ENCODE measurements at regions not wholly inside any gene's neighbourhood (a gene's known extent, or its start where the extent isn't known, plus 50 kb on each side); places are given as distances from the start of the nearest gene placed in this dataset.

GRCh38 chr3:30435861-30436331 lies 170.5 kb upstream of the TGFBR2 start:
- no peak overlapping the region for H3K4me3 Mint-ChIP-seq
- peaks cover 4% of the 10 kb centered on the region; the same call in 1 of the 2 replicates for H3K9me3 Mint-ChIP-seq
- ATAC-seq (no peak), DNase-seq (ENCODE audit: low spot score) (no peak)
- CTCF ChIA-PET: no interaction called here
- H3K36me3 Mint-ChIP-seq: no peaks in the 10 kb centered on the region
- no peaks in the 10 kb centered on the region for H3K27me3 Mint-ChIP-seq (ENCODE audit: low read depth)
- peaks cover 37% of the 10 kb centered on the region for H3K4me1 Mint-ChIP-seq
- H3K27ac Mint-ChIP-seq: no peak overlapping the region
- POLR2A ChIA-PET: no interaction called here
- TF ChIP-seq ATF6 (CRISPR knock-in tag; IDR thresholded peaks at IDR 0.05): no peak
- TF ChIP-seq MLX (CRISPR knock-in tag; IDR thresholded peaks at IDR 0.05): no peak
- no peak for TF ChIP-seq USF2 (CRISPR knock-in tag; IDR thresholded peaks at IDR 0.05)
- no peak for TF ChIP-seq ARID4B (CRISPR knock-in tag; IDR thresholded peaks at IDR 0.05; ENCODE audit: borderline replicate concordance)
- TF ChIP-seq ZNF281 (CRISPR knock-in tag; IDR thresholded peaks at IDR 0.05): no peak
- TF ChIP-seq TEAD1 (CRISPR knock-in tag; IDR thresholded peaks at IDR 0.05): no peak
- no peak for TF ChIP-seq SOX15 (CRISPR knock-in tag; IDR thresholded peaks at IDR 0.05)
- TF ChIP-seq FOXP4 (CRISPR knock-in tag; IDR thresholded peaks at IDR 0.05): no peak
- no peak for TF ChIP-seq ZBTB43 (CRISPR knock-in tag; IDR thresholded peaks at IDR 0.05)
- no peak for TF ChIP-seq GABPB1 (CRISPR knock-in tag; IDR thresholded peaks at IDR 0.05)
- no peak for TF ChIP-seq MXD4 (CRISPR knock-in tag; IDR thresholded peaks at IDR 0.05; ENCODE audit: borderline replicate concordance)
- TF ChIP-seq ZNF671 (CRISPR knock-in tag; IDR thresholded peaks at IDR 0.05): no peak
- no peak for TF ChIP-seq E2F1 (CRISPR knock-in tag; IDR thresholded peaks at IDR 0.05)
- TF ChIP-seq ATF1 (CRISPR knock-in tag; IDR thresholded peaks at IDR 0.05): no peak
